PC-3 (cell line): ENCODE measurements at regions not wholly inside any gene's neighbourhood (a gene's known extent, or its start where the extent isn't known, plus 50 kb on each side); places are given as distances from the start of the nearest gene placed in this dataset.

Experiments used
- ATAC-seq: fragments of 200-7000 bp; cut with Tn5 transposase; 2 replicates; pipeline ENCODE4 v1.9.1; 2020; ENCODE audit warnings: mild to moderate bottlenecking, moderate library complexity
- BruUV-seq: library from RNA; stranded (reverse); fragments of 400-500 nt; replicated peaks from 2 replicates; lab custom pipeline; 2021; lab: Mats Ljungman, UMichigan
- CTCF ChIA-PET: fragments of 300-600 bp; sonication (Branson Sonifier 250); formaldehyde crosslinking; loops from one replicate; lab custom pipeline; 2022; ENCODE audit warnings: antibody characterized with exemption; lab: Charles Lee
- POLR2A ChIA-PET: fragments of 300-600 bp; sonication (Branson Sonifier 250); formaldehyde crosslinking; loops from one replicate; lab custom pipeline; 2022; ENCODE audit warnings: antibody characterized with exemption; ENCODE audit not compliant: unreplicated experiment; lab: Charles Lee
- DNase-seq: peaks from one replicate; pipeline ENCODE4 v3.0.0-alpha.2; 2015
- H2AFZ ChIP-seq: fragments of 300-600 bp; sonication (generic); 2 replicates; pipeline ENCODE4 v1.6.0; 2016; ENCODE audit warnings: antibody characterized with exemption, low read length
- H3F3A ChIP-seq: fragments of 300-600 bp; sonication (generic); one replicate; pipeline ENCODE4 v1.6.0; 2017; ENCODE audit warnings: antibody characterized with exemption, low read length, control low read depth, mild to moderate bottlenecking; ENCODE audit not compliant: unreplicated experiment
- H3K27ac ChIP-seq: fragments of 300-600 bp; sonication (generic); 2 replicates; pipeline ENCODE4 v1.5.1; 2016; ENCODE audit warnings: mild to moderate bottlenecking, low read length
- H3K27me3 ChIP-seq: fragments of 300-600 bp; sonication (generic); 2 replicates; pipeline ENCODE4 v1.6.1; 2016; ENCODE audit warnings: low read length, mixed read lengths
- H3K36me3 ChIP-seq: fragments of 300-600 bp; sonication (generic); 2 replicates; pipeline ENCODE4 v1.6.1; 2016; ENCODE audit warnings: low read depth, mixed run types, low read length, mixed read lengths
- H3K4me1 ChIP-seq: fragments of 300-600 bp; sonication (generic); 2 replicates; pipeline ENCODE4 v1.5.1; 2016; ENCODE audit warnings: low read length; ENCODE audit not compliant: insufficient read depth
- H3K4me2 ChIP-seq: fragments of 300-600 bp; sonication (generic); 2 replicates; pipeline ENCODE4 v1.6.0; 2016; ENCODE audit warnings: low read length
- H3K4me3 ChIP-seq: fragments of 300-600 bp; sonication (generic); 2 replicates; pipeline ENCODE4 v1.5.1; 2016; ENCODE audit warnings: mild to moderate bottlenecking, low read length, mixed read lengths
- H3K79me2 ChIP-seq: fragments of 300-600 bp; sonication (generic); 2 replicates; pipeline ENCODE4 v1.6.1; 2017; ENCODE audit warnings: low read length, mixed read lengths
- H3K9ac ChIP-seq: fragments of 300-600 bp; sonication (generic); 2 replicates; pipeline ENCODE4 v1.6.0; 2016; ENCODE audit warnings: mild to moderate bottlenecking, low read length
- H3K9me2 ChIP-seq: fragments of 300-600 bp; sonication (generic); replicated peaks from 2 replicates; pipeline ENCODE4 v1.6.1; 2016; ENCODE audit warnings: mixed run types, low read length, mixed read lengths
- H3K9me3 ChIP-seq: fragments of 300-600 bp; sonication (generic); 2 replicates; pipeline ENCODE4 v1.6.1; 2016; ENCODE audit warnings: low read length, mixed read lengths
- H4K20me1 ChIP-seq: fragments of 300-600 bp; sonication (generic); 2 replicates; pipeline ENCODE4 v1.6.1; 2016; ENCODE audit warnings: low read length, mixed read lengths
- EZH2 ChIP-seq: fragments of 300-600 bp; sonication (generic); IDR thresholded peaks from one replicate; pipeline ENCODE4 v1.6.1; 2017; ENCODE audit warnings: antibody characterized with exemption, mild to moderate bottlenecking, low read length; ENCODE audit not compliant: unreplicated experiment
- EZH2phosphoT487 ChIP-seq: fragments of 300-600 bp; sonication (generic); IDR thresholded peaks from 2 replicates; pipeline ENCODE4 v1.6.1; 2018; ENCODE audit warnings: mild to moderate bottlenecking, antibody characterized with exemption, low read length, borderline replicate concordance
- intact Hi-C: fragments of 100-400 bp; cut with micrococcal nuclease; formaldehyde crosslinking; loops from 2 replicates; pipeline ENCODE4 v1.9.0; 2023
- TF ChIP-seq, protein P1 (sequence below): fragments of 300-600 bp; sonication (generic); conservative IDR thresholded peaks from 2 replicates; pipeline ENCODE4 v1.5.1; 2017; ENCODE audit warnings: antibody characterized with exemption, low read depth, mild to moderate bottlenecking, low read length

DNA sequence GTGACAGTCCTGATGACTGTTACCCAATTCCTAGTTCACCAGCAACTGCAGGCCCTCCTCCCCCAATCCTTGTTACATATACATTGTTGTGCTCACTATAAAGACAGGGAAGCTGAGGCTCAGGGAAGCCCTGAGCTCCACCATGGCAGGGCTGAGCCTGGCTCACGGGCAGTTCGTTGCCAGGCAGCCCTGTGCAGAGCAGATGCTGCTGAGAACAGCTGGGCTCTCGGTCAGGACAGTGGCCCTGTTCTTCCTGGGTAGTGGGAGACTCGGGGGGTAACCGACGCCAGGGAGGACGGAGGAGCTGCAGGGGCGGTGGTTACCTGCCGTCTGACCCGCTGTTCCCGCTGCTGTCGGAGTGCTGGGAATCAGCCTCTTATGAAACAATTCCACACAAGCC, 80.9 kb upstream of the ZNF469 start:
- Histone ChIP-seq H3K36me3 (no peaks in the 10 kb centered on the region), H3K4me1 (peaks cover 6% of the 10 kb centered on the region; the same call in 1 of the 2 replicates), H4K20me1 (no peaks in the 10 kb centered on the region), H3K4me3 (no peak overlapping the region), H3K9me3 (no peaks in the 10 kb centered on the region), H3K4me2 (no peak overlapping the region), H2AFZ (no peak overlapping the region), H3K9me2 (no peaks in the 10 kb centered on the region), H3K79me2 (no peaks in the 10 kb centered on the region), H3K27ac (no peak overlapping the region), H3K27me3 (no peaks in the 10 kb centered on the region), H3K9ac (no peak overlapping the region), H3F3A (no peaks in the 10 kb centered on the region)
- DNase-seq (no peak), ATAC-seq (no peak)
- POLR2A ChIA-PET = no interaction called here
- TF ChIP-seq EZH2 (no peak), EZH2phosphoT487 (no peak)
- TF ChIP-seq, protein P1, sequence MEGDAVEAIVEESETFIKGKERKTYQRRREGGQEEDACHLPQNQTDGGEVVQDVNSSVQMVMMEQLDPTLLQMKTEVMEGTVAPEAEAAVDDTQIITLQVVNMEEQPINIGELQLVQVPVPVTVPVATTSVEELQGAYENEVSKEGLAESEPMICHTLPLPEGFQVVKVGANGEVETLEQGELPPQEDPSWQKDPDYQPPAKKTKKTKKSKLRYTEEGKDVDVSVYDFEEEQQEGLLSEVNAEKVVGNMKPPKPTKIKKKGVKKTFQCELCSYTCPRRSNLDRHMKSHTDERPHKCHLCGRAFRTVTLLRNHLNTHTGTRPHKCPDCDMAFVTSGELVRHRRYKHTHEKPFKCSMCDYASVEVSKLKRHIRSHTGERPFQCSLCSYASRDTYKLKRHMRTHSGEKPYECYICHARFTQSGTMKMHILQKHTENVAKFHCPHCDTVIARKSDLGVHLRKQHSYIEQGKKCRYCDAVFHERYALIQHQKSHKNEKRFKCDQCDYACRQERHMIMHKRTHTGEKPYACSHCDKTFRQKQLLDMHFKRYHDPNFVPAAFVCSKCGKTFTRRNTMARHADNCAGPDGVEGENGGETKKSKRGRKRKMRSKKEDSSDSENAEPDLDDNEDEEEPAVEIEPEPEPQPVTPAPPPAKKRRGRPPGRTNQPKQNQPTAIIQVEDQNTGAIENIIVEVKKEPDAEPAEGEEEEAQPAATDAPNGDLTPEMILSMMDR = no peak
- intact Hi-C loops = no loop called here
- BruUV-seq = no TSS peak
- CTCF ChIA-PET = no interaction called here

DNA sequence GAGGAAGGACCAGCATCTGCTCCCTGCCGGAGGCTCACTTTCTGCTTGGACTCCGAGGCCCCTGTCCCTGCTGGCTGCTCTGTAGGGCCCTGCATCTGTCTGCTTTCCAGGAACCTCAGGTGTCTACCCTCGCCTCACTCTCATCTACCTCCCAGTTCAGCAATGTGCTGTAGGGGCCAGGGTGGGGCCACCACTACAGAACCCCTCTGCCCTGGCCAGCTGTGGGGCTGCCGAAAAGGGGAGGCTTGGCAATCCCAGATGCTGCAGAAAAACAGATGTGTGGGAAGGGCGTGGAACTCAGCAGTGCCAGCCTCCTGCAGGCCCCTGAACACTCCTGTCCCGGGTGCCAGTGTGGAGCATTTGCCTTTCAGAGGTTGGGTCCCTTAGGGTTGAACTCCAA, 80.1 kb upstream of the ZNF469 start:
- no peak for DNase-seq
- CTCF ChIA-PET = no interaction called here

DNA sequence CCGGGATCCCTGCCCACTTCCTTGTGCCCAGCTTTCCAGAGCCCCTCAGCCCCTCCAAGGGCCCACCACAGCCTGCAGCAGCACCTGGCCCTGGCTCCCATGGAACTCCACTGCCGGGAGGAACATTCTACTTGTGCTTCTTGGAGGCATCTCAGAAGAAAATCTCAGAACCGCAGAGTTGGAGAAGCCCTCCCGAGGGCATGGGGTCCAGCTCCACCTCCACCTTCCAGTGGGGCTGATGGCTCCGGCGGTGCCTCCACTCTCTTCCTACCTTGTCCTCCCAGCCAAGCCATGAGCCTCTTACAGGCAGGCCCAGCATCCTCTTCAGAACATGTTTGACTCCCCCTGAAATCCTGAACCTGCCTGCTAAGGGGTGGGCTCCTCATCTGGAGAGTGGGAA, 79.4 kb upstream of the ZNF469 start:
- ChIA-PET POLR2A (no interaction called here), CTCF (no interaction called here)
- Histone ChIP-seq H4K20me1 (no peaks in the 10 kb centered on the region), H3K36me3 (no peaks in the 10 kb centered on the region), H3K27ac (no peak overlapping the region), H3K4me1 (peaks cover 6% of the 10 kb centered on the region; the same call in 1 of the 2 replicates), H3K27me3 (no peaks in the 10 kb centered on the region), H3K9me3 (no peaks in the 10 kb centered on the region), H3F3A (no peaks in the 10 kb centered on the region), H3K9me2 (no peaks in the 10 kb centered on the region), H2AFZ (no peak overlapping the region), H3K4me3 (no peak overlapping the region), H3K79me2 (no peaks in the 10 kb centered on the region), H3K9ac (no peak overlapping the region), H3K4me2 (no peak overlapping the region)
- no TSS peak for BruUV-seq
- DNase-seq = no peak
- no peak for TF ChIP-seq EZH2phosphoT487
- TF ChIP-seq EZH2 = no peak
- TF ChIP-seq, protein P1 = no peak
- ATAC-seq = no peak
- intact Hi-C loops = no loop called here

More for the DNA sequence above, 80.1 kb upstream of the ZNF469 start:
- Histone ChIP-seq H3K9me3 (no peaks in the 10 kb centered on the region), H4K20me1 (no peaks in the 10 kb centered on the region), H3K4me1 (peaks cover 6% of the 10 kb centered on the region; the same call in 1 of the 2 replicates), H3K79me2 (no peaks in the 10 kb centered on the region), H3K9ac (no peak overlapping the region), H3K9me2 (no peaks in the 10 kb centered on the region), H3F3A (no peaks in the 10 kb centered on the region), H3K4me3 (no peak overlapping the region), H2AFZ (no peak overlapping the region), H3K27ac (no peak overlapping the region), H3K4me2 (no peak overlapping the region), H3K27me3 (no peaks in the 10 kb centered on the region), H3K36me3 (no peaks in the 10 kb centered on the region)
- intact Hi-C loops = no loop called here
- no TSS peak for BruUV-seq
- POLR2A ChIA-PET = no interaction called here
- no peak for ATAC-seq
- TF ChIP-seq EZH2phosphoT487 (no peak), EZH2 (no peak)
- TF ChIP-seq, protein P1 = no peak
